Spleen (tissue), 11 donors: ENCODE measurements at regions not wholly inside any gene's neighbourhood (a gene's known extent, or its start where the extent isn't known, plus 50 kb on each side); places are given as distances from the start of the nearest gene placed in this dataset.

Experiments
- DNase-seq: peaks from one replicate; pipeline ENCODE4 v3.0.0-alpha.2; 2020
- H3K27ac ChIP-seq, 8 donors: fragments of 200-600 bp; sonication (generic) in 7 of 8; 1 replicate in 4 of 8; 2 replicates in 4 of 8; pipeline versions ENCODE4 v1.5.0 to v1.8.0; 2016 to 2021; ENCODE audit warnings: inconsistent platforms in 4 of 8, mild to moderate bottlenecking in 4 of 8, moderate library complexity in 1 of 8
- H3K27me3 ChIP-seq, 7 donors: fragments of 200-600 bp; sonication (generic) in 6 of 7; replicated peaks in 1 of 7; 1 replicate in 4 of 7; 2 replicates in 3 of 7; pipeline versions ENCODE4 v1.5.0 to v1.8.0; 2016 to 2021; ENCODE audit warnings: inconsistent platforms in 3 of 7, mild to moderate bottlenecking in 1 of 7
- H3K36me3 ChIP-seq, 6 donors: fragments of 200-600 bp; sonication (generic) in 5 of 6; 1 replicate in 4 of 6; 2 replicates in 2 of 6; pipeline versions ENCODE4 v1.5.0 to v1.8.0; 2016 to 2021; ENCODE audit warnings: inconsistent platforms in 2 of 6
- H3K4me1 ChIP-seq, 6 donors: fragments of 200-600 bp; sonication (generic) in 5 of 6; 1 replicate in 3 of 6; 2 replicates in 3 of 6; pipeline versions ENCODE4 v1.5.0 to v1.8.0; 2016 to 2021; ENCODE audit warnings: inconsistent platforms in 3 of 6
- H3K4me3 ChIP-seq, 8 donors: fragments of 200-600 bp; sonication (generic) in 7 of 8; 1 replicate in 4 of 8; 2 replicates in 4 of 8; pipeline versions ENCODE4 v1.5.0 to v1.8.0; 2016 to 2021; ENCODE audit warnings: inconsistent platforms in 4 of 8, mild to moderate bottlenecking in 4 of 8, moderate library complexity in 2 of 8
- H3K9me3 ChIP-seq, 8 donors: fragments of 200-600 bp; sonication (generic) in 7 of 8; 1 replicate in 4 of 8; 2 replicates in 4 of 8; pipeline versions ENCODE4 v1.5.0 to v1.8.0; 2016 to 2021; ENCODE audit warnings: inconsistent platforms in 4 of 8
- POLR2A ChIP-seq, 3 donors: fragments of 450-650 bp; IDR thresholded peaks; one replicate each; pipeline ENCODE4 v1.5.1; 2017; ENCODE audit warnings: antibody characterized with exemption in 3 of 3, mild to moderate bottlenecking in 1 of 3
- POLR2AphosphoS5 ChIP-seq, 3 donors: sonication (generic); formaldehyde crosslinking; IDR thresholded peaks; one replicate each; pipeline ENCODE4 v1.5.1; 2017; ENCODE audit warnings: antibody characterized with exemption in 3 of 3
- WGBS, 5 donors: extraction: QIAGEN DNeasy Blood & Tissue Kit in 3 of 5; methylation state at CpG; one replicate each; pipeline versions ENCODE4 v1.1.5 to v1.1.7; 2013 to 2018; 5-methylcytosine and 5-hydroxymethylcytosine counted together
- intact Hi-C: fragments of 100-400 bp; cut with DNase I; formaldehyde crosslinking; loops from one replicate; pipeline ENCODE4 v1.15.0; 2023; ENCODE audit warnings: low total_unique reads
- TF ChIP-seq, protein P1 (sequence below), 11 experiments: fragments of 200-600 bp in 7 of 11; fragments of 450-650 bp in 4 of 11; sonication (generic) in 4 of 11; IDR thresholded peaks in 8 of 11; conservative IDR thresholded peaks in 3 of 11; 1 replicate in 7 of 11; 2 replicates in 4 of 11; pipeline versions ENCODE4 v1.4.0 to v1.8.0; 2016 to 2021; ENCODE audit warnings: antibody characterized with exemption in 11 of 11, inconsistent platforms in 4 of 11, mild to moderate bottlenecking in 1 of 11
- donor health status: healthy with polysubstance abuse.
- donor health status: DM: no; HTN: no; CAD: no; lungs with moderate emphysema.
- donor health status: DM: no; HTN: no; CAD: no.
- donor health status: Bipolar disorder and iron deficiency.
- donor health status: healthy.
- donor health status: DM: no; HTN: no; CAD: no.
- donor health status: DM: yes; HTN: yes; CAD: no.

DNA sequence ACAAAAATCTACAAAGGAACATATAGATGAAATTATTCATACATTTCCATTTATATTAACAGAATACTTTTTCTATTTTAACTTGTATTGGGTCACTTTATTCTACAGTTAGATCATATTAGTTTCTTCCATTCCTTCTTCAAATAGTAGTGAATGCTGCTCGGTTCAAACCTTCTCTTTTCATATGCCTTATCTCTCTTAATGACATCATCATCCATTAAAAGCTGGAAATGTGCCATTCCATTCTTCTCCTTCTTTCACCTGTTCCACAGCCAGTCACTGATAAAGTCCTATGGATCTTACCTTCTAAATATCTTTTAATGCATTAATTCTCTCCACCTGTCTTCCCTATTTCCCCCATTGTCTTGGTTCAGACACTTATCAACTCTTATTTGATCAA, 358.0 kb upstream of the POU1F1 start:
- no peak for DNase-seq
- Histone ChIP-seq H3K4me3 (no peak overlapping the region), H3K27me3 (no peaks in the 10 kb centered on the region), H3K4me1 (no peaks in the 10 kb centered on the region), H3K36me3 (no peaks in the 10 kb centered on the region), H3K27ac (no peak overlapping the region), H3K9me3 (peaks cover 0 to 3% (median under 1%) of the 10 kb centered on the region in 8 donors)
- WGBS, 5 donors = 65 to 82% (median 72%) methylated on average over 1 of the region's 1 CpG
- intact Hi-C loops = no loop called here
- TF ChIP-seq, protein P1, sequence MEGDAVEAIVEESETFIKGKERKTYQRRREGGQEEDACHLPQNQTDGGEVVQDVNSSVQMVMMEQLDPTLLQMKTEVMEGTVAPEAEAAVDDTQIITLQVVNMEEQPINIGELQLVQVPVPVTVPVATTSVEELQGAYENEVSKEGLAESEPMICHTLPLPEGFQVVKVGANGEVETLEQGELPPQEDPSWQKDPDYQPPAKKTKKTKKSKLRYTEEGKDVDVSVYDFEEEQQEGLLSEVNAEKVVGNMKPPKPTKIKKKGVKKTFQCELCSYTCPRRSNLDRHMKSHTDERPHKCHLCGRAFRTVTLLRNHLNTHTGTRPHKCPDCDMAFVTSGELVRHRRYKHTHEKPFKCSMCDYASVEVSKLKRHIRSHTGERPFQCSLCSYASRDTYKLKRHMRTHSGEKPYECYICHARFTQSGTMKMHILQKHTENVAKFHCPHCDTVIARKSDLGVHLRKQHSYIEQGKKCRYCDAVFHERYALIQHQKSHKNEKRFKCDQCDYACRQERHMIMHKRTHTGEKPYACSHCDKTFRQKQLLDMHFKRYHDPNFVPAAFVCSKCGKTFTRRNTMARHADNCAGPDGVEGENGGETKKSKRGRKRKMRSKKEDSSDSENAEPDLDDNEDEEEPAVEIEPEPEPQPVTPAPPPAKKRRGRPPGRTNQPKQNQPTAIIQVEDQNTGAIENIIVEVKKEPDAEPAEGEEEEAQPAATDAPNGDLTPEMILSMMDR (IDR thresholded peaks at IDR 0.05 in 8 of 11, conservative IDR thresholded peaks at IDR 0.05 in 3 of 11) = no peak
- TF ChIP-seq POLR2A (IDR thresholded peaks at IDR 0.05) (no peak), POLR2AphosphoS5 (IDR thresholded peaks at IDR 0.05) (no peak)

GRCh38 chr3:87627316-87627715, 350.9 kb upstream of the POU1F1 start:
- DNase-seq = no peak
- 59 to 72% (median 69%) methylated on average over 4 of the region's 4 CpGs for WGBS, 5 donors
- no peaks in the 10 kb centered on the region for H3K4me1 ChIP-seq
- H3K36me3 ChIP-seq = no peaks in the 10 kb centered on the region
- H3K27me3 ChIP-seq = no peaks in the 10 kb centered on the region
- H3K27ac ChIP-seq = no peak overlapping the region
- intact Hi-C loops = no loop called here
- peaks cover 0 to 21% (median 6%) of the 10 kb centered on the region in 8 donors for H3K9me3 ChIP-seq
- TF ChIP-seq POLR2A (IDR thresholded peaks at IDR 0.05) (no peak), POLR2AphosphoS5 (IDR thresholded peaks at IDR 0.05) (no peak)
- TF ChIP-seq, protein P1 (IDR thresholded peaks at IDR 0.05 in 8 of 11, conservative IDR thresholded peaks at IDR 0.05 in 3 of 11) = no peak
- H3K4me3 ChIP-seq = no peak overlapping the region

GRCh38 chr3:87626546-87626945, 350.2 kb upstream of the POU1F1 start:
- TF ChIP-seq, protein P1 (IDR thresholded peaks at IDR 0.05 in 8 of 11, conservative IDR thresholded peaks at IDR 0.05 in 3 of 11) = no peak
- no peak for TF ChIP-seq POLR2AphosphoS5 (IDR thresholded peaks at IDR 0.05)
- TF ChIP-seq POLR2A (IDR thresholded peaks at IDR 0.05) = no peak

GRCh38 chr3:87625876-87626275, 349.5 kb upstream of the POU1F1 start:
- H3K27me3 ChIP-seq = no peaks in the 10 kb centered on the region
- intact Hi-C loops = no loop called here
- TF ChIP-seq, protein P1 (IDR thresholded peaks at IDR 0.05 in 8 of 11, conservative IDR thresholded peaks at IDR 0.05 in 3 of 11) = no peak
- no peak for TF ChIP-seq POLR2AphosphoS5 (IDR thresholded peaks at IDR 0.05)
- TF ChIP-seq POLR2A (IDR thresholded peaks at IDR 0.05) = no peak
- H3K27ac ChIP-seq = no peak overlapping the region
- no peaks in the 10 kb centered on the region for H3K36me3 ChIP-seq
- WGBS, 5 donors = 82 to 95% (median 87%) methylated on average over 2 of the region's 2 CpGs
- H3K4me3 ChIP-seq = no peak overlapping the region
- H3K4me1 ChIP-seq = no peaks in the 10 kb centered on the region
- H3K9me3 ChIP-seq = peaks cover 0 to 21% (median 6%) of the 10 kb centered on the region in 8 donors
- no peak for DNase-seq

More at GRCh38 chr3:87626546-87626945, 350.2 kb upstream of the POU1F1 start:
- 72 to 93% (median 88%) methylated on average over 1 of the region's 1 CpG for WGBS, 5 donors
- intact Hi-C loops = no loop called here
- Histone ChIP-seq H3K4me3 (no peak overlapping the region), H3K36me3 (no peaks in the 10 kb centered on the region), H3K27me3 (no peaks in the 10 kb centered on the region), H3K4me1 (no peaks in the 10 kb centered on the region), H3K27ac (no peak overlapping the region), H3K9me3 (peaks cover 0 to 21% (median 6%) of the 10 kb centered on the region in 8 donors)
- DNase-seq = no peak
